Fibroblast of pulmonary artery (primary cell): ENCODE measurements at regions not wholly inside any gene's neighbourhood (a gene's known extent, or its start where the extent isn't known, plus 50 kb on each side); places are given as distances from the start of the nearest gene placed in this dataset.

Experiments used
- DNase-seq: peaks from one replicate; pipeline ENCODE4 v3.0.0-alpha.2; 2010; ENCODE audit warnings: low read depth
- H3K4me3 ChIP-seq: replicated peaks from 2 replicates; pipeline ENCODE4 v1.5.1; 2011; ENCODE audit warnings: low read depth, mild to moderate bottlenecking, control low read depth, low read length, moderate library complexity
- TF ChIP-seq, protein P1 (sequence below): IDR thresholded peaks from 2 replicates; pipeline ENCODE4 v1.5.1; 2011; ENCODE audit warnings: mild to moderate bottlenecking, control low read depth, low read length, inconsistent platforms; ENCODE audit errors: missing control alignments

DNA sequence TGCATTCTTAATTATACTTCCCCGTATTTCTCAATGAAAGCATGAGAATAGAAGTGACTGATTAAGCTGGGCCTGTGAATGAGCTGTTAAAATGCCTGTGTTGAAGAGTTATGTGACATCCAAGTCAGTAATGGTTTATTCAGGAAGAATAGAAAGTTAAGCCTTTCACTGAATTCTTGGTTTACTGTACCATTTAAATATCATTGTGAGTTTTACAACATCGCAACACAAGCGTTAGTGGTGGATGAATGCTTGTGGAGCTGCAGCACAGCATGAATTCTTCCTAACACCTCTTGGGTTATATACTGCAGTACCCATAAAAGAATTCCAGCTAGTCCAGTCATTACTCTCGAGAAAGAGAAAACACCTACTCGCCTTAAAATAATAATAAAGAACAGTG is 257.8 kb downstream of the JRKL start:
- DNase-seq = no peak
- TF ChIP-seq, protein P1, sequence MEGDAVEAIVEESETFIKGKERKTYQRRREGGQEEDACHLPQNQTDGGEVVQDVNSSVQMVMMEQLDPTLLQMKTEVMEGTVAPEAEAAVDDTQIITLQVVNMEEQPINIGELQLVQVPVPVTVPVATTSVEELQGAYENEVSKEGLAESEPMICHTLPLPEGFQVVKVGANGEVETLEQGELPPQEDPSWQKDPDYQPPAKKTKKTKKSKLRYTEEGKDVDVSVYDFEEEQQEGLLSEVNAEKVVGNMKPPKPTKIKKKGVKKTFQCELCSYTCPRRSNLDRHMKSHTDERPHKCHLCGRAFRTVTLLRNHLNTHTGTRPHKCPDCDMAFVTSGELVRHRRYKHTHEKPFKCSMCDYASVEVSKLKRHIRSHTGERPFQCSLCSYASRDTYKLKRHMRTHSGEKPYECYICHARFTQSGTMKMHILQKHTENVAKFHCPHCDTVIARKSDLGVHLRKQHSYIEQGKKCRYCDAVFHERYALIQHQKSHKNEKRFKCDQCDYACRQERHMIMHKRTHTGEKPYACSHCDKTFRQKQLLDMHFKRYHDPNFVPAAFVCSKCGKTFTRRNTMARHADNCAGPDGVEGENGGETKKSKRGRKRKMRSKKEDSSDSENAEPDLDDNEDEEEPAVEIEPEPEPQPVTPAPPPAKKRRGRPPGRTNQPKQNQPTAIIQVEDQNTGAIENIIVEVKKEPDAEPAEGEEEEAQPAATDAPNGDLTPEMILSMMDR = no peak
- no peak overlapping the region for H3K4me3 ChIP-seq

DNA sequence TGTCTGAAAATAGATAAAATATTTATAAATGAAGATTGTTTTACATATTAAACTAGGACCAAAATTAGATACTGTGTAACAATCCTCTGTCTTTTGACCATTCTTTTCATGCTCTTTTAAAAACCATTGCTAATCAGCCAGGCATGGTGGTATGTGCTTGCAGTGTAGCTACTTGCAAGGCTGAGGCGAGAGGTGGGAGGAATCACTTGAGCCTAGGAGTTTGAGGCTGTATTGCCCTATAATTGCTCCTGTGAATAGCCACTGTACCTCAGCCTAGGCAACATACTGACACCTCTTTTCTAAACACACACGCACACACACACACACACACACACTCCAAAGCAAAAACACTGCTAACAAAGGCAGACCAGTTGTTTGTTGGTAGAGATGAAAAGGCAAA is 259.2 kb downstream of the JRKL start:
- TF ChIP-seq, protein P1 = no peak

DNA sequence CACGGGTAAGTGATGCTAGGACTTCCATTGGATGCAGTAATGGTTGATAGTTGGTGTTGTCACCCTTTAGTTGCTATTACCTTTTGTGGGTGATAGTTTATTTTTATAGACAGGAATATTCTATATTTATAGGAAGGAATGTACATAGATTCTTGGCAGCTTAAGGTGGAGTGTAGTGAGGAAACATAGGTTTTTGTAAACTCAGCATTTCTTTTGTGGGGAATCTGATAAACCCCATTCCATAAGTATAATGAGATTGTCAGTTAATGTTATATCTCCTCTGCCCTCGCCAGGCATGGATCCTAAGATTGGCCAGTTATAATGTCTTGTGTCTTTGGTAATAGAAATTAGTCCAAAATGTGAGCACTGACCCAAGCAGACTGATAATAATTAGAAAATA is 262.7 kb downstream of the JRKL start:
- H3K4me3 ChIP-seq = no peak overlapping the region
- TF ChIP-seq, protein P1 = no peak
- no peak for DNase-seq

More for the DNA sequence above, 259.2 kb downstream of the JRKL start:
- no peak overlapping the region for H3K4me3 ChIP-seq
- DNase-seq = no peak

DNA sequence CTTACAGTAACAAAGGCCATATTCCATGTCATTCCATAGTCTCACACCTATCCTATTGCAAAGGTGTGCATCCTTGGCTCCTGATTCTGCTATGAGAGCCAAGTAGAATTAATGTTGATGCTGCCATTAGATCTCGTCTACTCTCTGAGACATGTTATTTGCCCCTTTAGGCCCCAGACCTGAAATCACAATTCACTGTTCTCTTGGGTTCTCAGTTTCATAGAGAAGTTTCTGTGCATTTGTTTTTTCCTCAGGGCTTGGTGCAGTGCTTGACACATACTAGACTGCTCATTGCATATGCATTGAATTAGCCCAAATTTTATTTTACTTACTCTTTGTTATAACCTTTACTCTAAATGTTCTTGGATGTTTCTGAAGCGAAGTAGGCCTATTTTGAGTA is 265.7 kb downstream of the JRKL start:
- no peak for DNase-seq
- TF ChIP-seq, protein P1 = no peak
- H3K4me3 ChIP-seq = no peak overlapping the region

DNA sequence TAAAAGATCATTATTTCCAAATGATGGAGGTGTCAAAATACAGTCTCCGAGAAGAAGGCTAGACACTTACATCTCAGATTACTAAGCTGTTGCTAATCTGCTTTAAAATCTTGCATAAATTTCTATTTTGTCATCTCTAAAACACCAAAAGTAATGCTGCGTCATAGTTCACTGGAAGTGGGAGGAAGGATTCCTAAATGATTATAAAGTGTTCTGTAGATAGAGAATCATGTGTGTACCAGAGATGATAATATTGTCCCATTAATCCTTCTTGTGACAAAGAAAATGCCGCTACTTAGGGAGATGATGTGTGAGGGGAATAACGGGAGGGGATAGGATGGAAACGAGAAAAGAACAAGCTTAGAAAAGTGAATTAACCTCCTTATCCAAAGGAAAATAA is 268.6 kb downstream of the JRKL start:
- H3K4me3 ChIP-seq = no peak overlapping the region
- DNase-seq = no peak
- TF ChIP-seq, protein P1 = no peak

DNA sequence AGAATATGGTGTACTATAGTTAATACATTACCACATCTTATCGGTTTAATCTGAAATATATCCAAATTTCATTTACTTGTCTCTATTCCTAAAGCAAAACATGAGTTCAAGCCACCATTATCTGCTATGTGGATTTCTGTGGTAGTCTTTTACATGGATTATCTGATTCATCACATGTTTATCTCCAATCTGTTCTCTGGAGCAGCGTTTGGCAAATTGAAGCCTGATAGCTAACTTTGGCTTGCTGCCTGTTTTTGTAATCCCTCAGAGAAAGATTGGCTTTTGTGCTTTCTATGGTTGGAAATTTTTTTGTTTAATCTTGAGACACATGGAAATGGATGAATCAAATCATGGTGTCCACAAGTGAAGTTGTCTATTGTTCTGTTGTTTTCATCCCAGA is 274.3 kb downstream of the JRKL start:
- no peak overlapping the region for H3K4me3 ChIP-seq
- no peak for DNase-seq
- TF ChIP-seq, protein P1 = no peak

DNA sequence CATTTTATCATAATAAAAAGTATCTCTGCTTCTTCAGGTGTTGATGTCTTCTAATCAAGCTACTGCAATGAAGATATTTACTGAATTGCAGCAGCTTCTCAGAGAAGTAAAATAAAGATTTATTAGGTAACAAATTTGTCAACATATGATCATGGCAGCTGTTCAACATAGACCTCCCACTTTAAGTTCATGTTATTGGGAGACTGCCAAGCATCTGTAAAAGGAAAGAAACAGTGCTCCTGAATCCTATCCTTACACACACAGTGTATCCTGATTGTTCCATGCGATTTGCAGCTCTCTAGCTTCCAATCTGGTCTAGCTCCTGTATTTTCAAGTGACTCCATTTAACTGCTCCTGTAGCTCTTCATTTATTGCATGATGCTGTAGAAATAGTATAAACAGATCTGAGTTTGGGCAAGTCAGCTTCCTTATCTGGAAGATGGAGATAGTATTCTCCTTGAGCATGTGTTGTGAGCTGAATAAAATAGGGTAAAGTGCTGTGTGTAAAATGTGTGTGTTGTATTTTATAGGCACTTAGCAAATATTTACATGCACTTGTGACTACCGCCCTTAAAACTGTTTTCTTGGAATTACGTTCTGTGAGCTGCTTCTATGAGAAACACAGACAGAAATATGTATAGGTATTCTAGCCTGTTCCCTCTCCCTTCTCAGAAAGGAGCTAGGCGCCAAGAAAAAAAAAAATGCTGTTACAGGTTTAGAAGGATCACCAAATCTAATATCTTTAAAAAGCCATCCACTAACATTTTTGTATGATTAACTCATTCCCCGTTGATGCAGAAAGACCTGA is 290.6 kb downstream of the JRKL start:
- TF ChIP-seq, protein P1 = no peak
- no peak for DNase-seq
- H3K4me3 ChIP-seq = no peak overlapping the region
